ENCODE measurements at regions not wholly inside any gene's neighbourhood (a gene's known extent, or its start where the extent isn't known, plus 50 kb on each side); places are given as distances from the start of the nearest gene placed in this dataset.

DNA sequence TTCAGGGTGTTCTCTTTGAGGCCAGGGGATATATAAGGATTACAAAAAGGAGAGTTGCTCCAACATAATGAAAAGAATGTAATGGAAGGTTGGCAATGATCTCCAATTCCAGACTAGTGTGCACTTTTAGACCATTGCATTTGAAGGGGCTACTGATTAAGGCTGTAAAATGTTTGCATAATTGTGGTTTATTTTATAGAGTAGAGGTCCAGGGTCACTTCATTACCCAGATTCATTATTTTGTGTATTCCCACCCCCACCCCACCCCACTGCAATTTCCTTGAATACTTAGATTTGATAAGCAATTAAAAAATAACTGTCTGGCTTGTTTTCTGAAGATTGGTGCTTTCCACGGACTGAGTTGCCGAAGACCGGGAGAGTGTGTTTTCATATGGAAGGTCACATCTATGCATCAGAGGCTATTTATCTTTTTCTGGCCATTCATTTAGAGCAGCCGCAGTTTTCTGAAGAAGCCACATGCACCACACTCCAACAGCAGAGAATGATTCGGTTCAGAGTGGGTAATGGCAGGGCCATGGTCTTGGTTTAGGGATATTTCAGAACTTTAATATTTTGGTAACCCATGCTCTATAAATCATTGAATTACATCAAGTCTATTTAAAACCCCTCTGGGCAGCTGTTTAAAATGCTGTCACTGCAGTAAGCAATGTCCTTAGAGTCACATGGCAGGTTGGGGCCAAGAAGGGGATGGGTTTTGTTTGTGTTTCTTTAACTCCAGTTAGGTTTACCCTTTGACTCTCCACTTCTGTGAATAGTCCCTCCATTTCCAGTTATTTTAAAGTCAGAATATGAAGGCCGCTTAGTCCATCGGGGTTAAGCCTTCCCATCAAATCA, 94.6 kb downstream of the TMEM30B start:
- peaks cover 27% of the 10 kb centered on the region for H3K4me1 ChIP-seq (ENCODE audit: insufficient read depth, low read length)
- H3K9ac ChIP-seq (ENCODE audit: low read depth, low read length) = no peak overlapping the region
- no peaks in the 10 kb centered on the region for H3K9me3 ChIP-seq (ENCODE audit: control insufficient read depth, insufficient read depth, low read length)
- H3K36me3 ChIP-seq (ENCODE audit: insufficient read depth, low read length) = no peaks in the 10 kb centered on the region

DNA sequence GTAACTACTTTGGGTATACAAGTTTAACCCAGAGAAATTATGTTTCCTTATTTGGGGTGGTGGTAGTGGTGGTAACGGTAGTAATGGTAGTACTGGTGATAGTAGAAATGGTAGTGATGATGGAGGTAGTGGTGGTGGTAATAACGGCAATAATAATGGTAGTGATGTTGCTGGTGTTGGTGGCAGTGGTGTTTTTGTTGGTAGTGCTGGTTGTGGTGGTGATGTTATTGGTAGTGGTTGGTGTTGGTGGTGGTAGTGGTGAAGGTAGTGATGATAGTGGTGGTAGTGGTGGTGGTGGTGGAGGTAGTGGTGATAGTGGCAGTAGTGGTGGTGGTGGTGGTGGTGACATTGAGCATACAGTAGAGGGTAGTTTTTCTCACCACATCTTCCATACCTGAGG, 95.6 kb downstream of the TMEM30B start:
- H3K9me3 ChIP-seq (ENCODE audit: control insufficient read depth, insufficient read depth, low read length) = no peaks in the 10 kb centered on the region
- no peak overlapping the region for H3K9ac ChIP-seq (ENCODE audit: low read depth, low read length)
- no peaks in the 10 kb centered on the region for H3K36me3 ChIP-seq (ENCODE audit: insufficient read depth, low read length)
- H3K4me1 ChIP-seq (ENCODE audit: insufficient read depth, low read length) = peaks cover 27% of the 10 kb centered on the region

DNA sequence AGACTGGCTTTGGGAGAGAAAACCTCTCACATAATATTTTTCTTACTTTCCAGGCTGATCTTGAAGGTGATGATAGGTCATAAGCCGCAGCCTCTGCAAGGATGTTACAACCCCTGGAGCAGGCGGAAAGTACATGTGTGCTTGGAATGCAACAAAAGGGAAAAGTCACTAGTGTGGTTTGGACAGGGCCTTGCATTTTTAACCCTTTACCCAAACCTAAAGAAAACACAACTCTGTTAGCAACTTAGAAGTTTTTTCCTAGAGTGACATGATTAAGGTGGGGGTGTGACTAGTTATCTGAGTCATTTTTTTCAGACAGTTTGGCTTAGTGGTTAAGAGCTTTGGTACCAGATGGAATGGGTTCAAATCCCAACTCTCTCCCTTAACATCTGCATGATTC, 97.0 kb downstream of the TMEM30B start:
- peaks cover 19% of the 10 kb centered on the region; the same call in 1 of the 2 replicates for H3K4me1 ChIP-seq (ENCODE audit: insufficient read depth, low read length)
- no peaks in the 10 kb centered on the region for H3K36me3 ChIP-seq (ENCODE audit: insufficient read depth, low read length)
- no peak overlapping the region for H3K9ac ChIP-seq (ENCODE audit: low read depth, low read length)
- H3K9me3 ChIP-seq (ENCODE audit: control insufficient read depth, insufficient read depth, low read length) = no peaks in the 10 kb centered on the region

DNA sequence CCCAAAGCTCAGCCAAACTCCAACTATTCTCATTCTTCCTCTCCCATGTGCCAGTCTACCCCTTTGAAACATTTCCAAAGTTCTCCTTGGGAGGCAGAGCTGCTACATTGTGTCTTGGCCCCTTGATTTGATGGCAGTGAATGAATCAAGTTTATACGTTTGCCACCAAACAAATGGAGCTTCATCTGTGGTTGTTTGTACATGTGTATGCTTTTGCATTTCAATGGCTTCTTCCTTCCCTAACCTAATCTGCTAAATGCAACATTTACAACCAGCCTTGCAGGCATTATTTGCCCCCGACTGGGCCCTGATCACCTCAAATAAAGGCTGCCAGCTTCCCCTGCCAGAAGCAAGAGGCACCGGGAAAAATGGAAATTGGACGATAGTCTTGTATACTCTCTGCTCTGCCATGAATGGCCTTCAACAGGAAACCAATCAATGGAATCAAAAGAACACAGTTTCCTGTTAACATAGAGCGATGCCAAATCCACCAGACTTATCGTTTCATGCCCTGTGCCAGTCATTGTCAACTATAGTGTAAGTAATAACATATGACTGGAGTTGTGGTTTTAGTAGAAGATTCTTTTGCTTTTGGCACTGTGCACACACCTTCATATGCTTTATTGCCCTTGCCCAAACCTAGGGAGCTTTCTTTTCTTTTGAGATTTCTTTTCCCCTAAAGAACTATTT, 97.8 kb downstream of the TMEM30B start:
- Histone ChIP-seq H3K9ac (ENCODE audit: low read depth, low read length) (no peak overlapping the region), H3K36me3 (ENCODE audit: insufficient read depth, low read length) (no peaks in the 10 kb centered on the region), H3K9me3 (ENCODE audit: control insufficient read depth, insufficient read depth, low read length) (no peaks in the 10 kb centered on the region), H3K4me1 (ENCODE audit: insufficient read depth, low read length) (peaks cover 26% of the 10 kb centered on the region; the same call in 1 of the 2 replicates)

DNA sequence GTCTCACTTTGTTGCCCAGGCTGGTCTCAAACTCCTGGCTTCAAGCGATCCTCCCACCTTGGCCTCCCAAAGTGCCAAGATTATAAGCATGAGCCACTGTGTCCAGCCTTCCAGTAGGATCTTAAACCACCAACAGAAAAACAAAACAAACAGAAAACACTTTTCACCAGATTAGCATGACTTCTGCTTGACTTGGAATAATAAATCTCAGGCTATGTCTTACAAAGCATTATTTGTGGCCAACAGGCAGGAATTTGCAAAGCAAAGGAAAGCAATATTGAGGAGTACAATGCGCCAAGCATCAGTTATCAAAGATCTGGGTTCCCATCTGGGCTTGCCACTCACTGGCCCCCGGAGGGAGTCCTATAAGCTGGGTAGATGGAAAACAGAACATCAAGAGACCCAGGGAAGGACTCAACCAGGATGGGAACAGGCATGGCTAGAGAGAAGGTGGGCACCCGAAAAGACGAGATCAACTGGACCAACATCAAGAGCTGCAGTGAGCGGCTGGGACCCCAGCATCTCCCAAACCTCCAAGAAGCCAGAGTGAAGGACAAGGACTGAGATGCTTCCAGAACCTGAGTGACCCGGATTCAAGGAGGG, 101.2 kb downstream of the TMEM30B start:
- Histone ChIP-seq H3K9ac (ENCODE audit: low read depth, low read length) (no peak overlapping the region), H3K9me3 (ENCODE audit: control insufficient read depth, insufficient read depth, low read length) (no peaks in the 10 kb centered on the region), H3K36me3 (ENCODE audit: insufficient read depth, low read length) (no peaks in the 10 kb centered on the region), H3K4me1 (ENCODE audit: insufficient read depth, low read length) (peaks cover 31% of the 10 kb centered on the region)

DNA sequence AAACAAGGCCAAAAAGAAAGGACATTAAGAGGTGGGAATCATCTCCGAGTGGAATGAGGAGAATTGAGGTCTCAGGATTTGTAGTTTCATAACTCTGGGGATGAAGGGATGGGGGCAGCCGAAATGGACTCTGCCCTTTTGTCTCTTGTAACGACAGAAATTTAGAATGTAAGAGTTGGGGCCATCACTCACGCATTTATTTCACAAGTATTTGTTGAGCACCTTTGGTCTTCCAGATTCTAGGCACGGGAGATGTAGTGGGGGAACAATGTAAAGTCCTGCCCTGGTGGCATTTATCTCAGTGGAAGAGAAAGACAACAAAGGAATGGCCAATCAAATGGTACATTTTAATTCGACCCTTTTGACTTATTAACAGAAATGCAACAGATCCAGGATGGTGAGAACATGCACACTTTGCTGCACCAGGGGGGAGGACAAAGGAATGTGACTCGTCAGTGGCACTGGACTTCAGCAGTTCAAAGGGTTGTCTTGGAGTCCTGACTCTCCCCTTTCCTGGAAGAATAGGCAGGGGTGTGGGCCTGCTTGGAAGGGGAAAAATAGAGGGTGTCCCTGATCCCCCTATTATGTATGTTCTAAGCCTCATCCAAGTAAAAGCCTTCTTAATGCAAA, 102.0 kb downstream of the TMEM30B start:
- Histone ChIP-seq H3K9ac (ENCODE audit: low read depth, low read length) (no peak overlapping the region), H3K36me3 (ENCODE audit: insufficient read depth, low read length) (no peaks in the 10 kb centered on the region), H3K9me3 (ENCODE audit: control insufficient read depth, insufficient read depth, low read length) (no peaks in the 10 kb centered on the region), H3K4me1 (ENCODE audit: insufficient read depth, low read length) (peaks cover 38% of the 10 kb centered on the region)

DNA sequence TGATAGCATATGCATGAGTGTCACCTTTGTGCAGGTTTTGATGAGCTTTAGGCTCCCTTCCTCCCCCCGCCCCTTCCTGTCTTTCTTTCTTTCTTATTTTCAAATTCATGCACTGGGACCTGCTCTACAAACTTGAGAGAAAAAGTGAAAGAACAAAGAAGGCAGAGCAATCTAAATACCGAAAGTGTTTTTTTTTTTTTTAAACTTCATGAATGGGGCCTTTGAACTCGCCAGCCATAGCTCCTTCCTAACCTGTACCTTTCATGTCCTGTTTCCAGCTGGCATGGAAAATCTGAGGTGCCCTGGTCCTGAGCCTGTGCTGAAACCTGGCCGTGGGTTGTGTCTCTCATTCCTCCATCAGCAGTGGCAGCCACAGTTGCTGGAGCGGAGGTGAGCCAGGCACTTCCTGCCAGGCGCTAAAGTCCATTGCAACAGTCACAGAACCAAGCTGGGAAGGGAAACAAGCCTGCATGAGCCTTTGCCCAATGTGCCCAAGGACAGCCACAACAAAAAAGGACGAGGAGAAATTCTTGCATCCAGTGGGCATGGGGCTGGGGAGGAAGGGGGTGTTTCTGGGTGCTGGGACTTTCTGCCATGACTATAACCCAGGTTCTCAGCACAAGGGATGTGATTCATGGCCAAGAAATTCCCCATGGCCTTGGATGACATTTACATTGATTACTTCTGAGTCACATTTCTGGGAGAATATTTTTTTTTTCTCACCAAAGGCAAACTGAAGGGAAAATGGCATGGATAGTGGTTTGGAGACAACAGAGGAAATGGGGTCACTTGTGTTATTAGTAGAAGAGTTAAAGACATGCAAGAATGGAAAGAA, 102.7 kb downstream of the TMEM30B start:
- H3K9me3 ChIP-seq (ENCODE audit: control insufficient read depth, insufficient read depth, low read length) = no peaks in the 10 kb centered on the region
- H3K9ac ChIP-seq (ENCODE audit: low read depth, low read length) = no peak overlapping the region
- peaks cover 36% of the 10 kb centered on the region for H3K4me1 ChIP-seq (ENCODE audit: insufficient read depth, low read length)
- no peaks in the 10 kb centered on the region for H3K36me3 ChIP-seq (ENCODE audit: insufficient read depth, low read length)

DNA sequence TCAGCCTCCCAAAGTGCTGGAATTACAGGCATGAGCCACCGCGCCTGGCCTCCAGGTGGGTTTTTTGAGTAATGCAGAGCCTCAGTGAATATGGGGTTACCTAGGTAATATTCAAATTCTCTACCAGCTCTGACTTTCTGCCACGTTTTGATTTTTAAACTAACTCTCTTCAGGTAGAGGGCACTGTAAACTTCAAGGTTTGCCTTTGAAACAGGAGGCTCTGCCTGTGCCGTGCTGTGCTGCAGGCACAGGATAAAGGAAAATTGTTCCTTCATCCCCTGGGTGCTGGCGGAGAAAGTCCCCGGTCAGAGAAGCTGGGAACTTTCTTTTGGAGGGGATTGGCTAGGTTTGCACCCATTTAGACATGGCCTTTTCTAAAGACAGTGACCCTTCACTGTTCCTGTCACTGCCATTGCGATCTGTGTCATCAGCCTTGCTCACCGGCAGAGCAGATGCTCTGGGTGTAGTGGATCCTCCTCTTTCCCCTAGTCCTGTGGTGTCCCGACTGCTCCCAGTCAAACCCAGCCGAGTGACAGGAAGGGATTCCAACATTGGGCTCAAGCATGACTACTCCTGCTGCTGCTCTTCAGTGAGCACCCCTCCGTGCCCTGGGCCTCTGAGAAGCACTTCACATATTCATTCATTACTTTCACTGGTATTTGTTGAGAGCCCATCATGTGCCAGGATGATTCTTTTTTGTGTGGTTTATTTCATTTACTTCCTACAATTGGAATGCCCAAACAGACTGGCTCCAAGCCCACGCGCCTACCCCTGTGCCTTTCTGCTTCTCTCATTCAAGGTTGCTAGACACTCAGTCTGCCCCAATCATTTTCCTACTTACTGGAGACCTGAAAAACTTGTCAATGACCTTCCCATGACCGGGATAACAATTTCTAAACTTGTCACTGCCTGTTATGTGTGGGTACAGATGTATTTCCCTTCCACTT, 103.6 kb downstream of the TMEM30B start:
- peak overlapping the region; percentile 17; the same call in 1 of the 2 replicates for H3K9ac ChIP-seq (ENCODE audit: low read depth, low read length)
- H3K4me1 ChIP-seq (ENCODE audit: insufficient read depth, low read length) = peaks cover 35% of the 10 kb centered on the region
- H3K9me3 ChIP-seq (ENCODE audit: control insufficient read depth, insufficient read depth, low read length) = peaks cover 7% of the 10 kb centered on the region; the same call in 1 of the 2 replicates
- H3K36me3 ChIP-seq (ENCODE audit: insufficient read depth, low read length) = no peaks in the 10 kb centered on the region

DNA sequence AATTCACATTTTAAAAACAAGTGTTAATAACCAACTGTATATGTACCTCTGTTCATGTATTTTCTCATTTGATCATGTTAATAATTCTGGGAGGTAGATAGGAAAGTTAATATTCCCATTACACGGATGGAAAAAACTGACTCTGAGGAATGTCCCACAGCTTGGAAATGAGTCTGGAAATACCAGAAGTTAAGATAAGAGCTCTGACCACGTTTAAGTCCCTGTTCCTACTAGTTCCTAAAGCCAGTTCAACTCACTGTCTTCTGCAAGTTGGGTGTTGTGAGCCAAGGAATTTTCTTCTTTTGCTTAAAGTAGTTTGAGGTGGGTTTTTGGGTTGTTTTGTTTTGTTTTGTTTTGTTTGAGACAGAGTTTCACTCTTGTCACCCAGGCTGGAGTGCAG, 104.5 kb downstream of the TMEM30B start:
- Histone ChIP-seq H3K9me3 (ENCODE audit: control insufficient read depth, insufficient read depth, low read length) (peaks cover 8% of the 10 kb centered on the region; the same call in 1 of the 2 replicates), H3K36me3 (ENCODE audit: insufficient read depth, low read length) (no peaks in the 10 kb centered on the region), H3K9ac (ENCODE audit: low read depth, low read length) (no peak overlapping the region), H3K4me1 (ENCODE audit: insufficient read depth, low read length) (peaks cover 35% of the 10 kb centered on the region)

DNA sequence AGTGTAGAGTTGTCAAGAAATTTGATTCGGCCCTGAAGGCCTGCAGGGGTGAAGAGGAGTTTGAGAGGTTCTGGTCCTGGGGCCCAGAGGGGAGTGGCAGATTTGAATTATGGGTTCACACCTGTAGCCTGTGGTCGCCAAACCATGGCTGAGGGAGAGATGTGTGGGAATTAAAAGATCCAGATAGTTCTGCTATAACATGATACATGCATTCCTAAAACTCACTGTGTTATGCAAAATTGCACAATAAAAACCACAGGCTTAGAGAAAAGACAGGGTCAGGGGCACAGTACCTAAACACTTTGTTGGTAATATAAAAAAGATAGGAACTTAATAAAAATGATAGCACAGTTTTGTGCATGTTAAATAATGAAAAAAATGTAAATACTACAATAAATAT, 106.2 kb downstream of the TMEM30B start:
- Histone ChIP-seq H3K9ac (ENCODE audit: low read depth, low read length) (no peak overlapping the region), H3K9me3 (ENCODE audit: control insufficient read depth, insufficient read depth, low read length) (peaks cover 8% of the 10 kb centered on the region; the same call in 1 of the 2 replicates), H3K36me3 (ENCODE audit: insufficient read depth, low read length) (no peaks in the 10 kb centered on the region), H3K4me1 (ENCODE audit: insufficient read depth, low read length) (peaks cover 35% of the 10 kb centered on the region)

DNA sequence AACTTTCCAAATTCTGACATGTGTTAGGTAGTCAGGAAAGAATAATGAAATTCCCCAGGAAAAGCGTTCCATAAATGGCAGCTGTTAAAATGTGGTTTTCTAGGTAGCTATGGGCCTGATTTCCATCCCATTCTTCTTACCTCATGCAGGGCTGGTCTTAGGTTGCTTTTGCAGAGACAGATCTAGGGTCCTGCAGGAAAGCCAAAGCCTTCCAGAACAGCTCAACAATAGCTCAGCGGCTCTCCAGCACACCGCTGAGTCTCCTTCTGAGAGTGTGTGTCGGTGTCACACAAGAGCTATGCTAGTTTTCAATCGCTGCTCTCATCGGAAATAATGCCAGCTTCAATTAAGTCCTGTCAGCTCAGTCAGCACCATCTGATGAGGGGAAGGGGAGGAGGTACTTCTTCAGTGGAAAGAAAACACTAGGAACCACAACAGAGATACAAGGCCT, 106.7 kb downstream of the TMEM30B start:
- H3K36me3 ChIP-seq (ENCODE audit: insufficient read depth, low read length) = no peaks in the 10 kb centered on the region
- H3K4me1 ChIP-seq (ENCODE audit: insufficient read depth, low read length) = peaks cover 33% of the 10 kb centered on the region
- H3K9ac ChIP-seq (ENCODE audit: low read depth, low read length) = no peak overlapping the region
- peaks cover 8% of the 10 kb centered on the region; the same call in 1 of the 2 replicates for H3K9me3 ChIP-seq (ENCODE audit: control insufficient read depth, insufficient read depth, low read length)

DNA sequence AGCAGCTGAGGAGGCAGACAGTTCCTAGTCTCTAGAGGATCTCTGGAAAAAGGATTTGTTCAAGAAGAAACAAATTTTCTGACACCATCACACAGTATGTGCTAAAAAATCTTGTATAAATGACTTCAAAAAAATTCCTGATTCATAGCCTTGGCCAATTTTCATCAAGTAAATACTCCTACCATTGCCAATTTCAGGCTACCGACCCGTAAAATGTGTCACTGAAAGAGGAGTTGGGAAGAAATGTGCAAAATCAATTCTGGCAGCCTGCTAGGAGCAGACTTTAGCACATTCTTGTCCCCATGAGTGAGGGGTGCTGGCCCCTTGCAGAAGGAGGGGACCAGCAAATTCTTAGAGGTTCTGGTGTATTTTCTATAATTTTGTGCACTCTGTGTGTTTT, 109.4 kb downstream of the TMEM30B start:
- Histone ChIP-seq H3K9ac (ENCODE audit: low read depth, low read length) (no peak overlapping the region), H3K36me3 (ENCODE audit: insufficient read depth, low read length) (no peaks in the 10 kb centered on the region), H3K4me1 (ENCODE audit: insufficient read depth, low read length) (peaks cover 12% of the 10 kb centered on the region), H3K9me3 (ENCODE audit: control insufficient read depth, insufficient read depth, low read length) (peaks cover 8% of the 10 kb centered on the region)

DNA sequence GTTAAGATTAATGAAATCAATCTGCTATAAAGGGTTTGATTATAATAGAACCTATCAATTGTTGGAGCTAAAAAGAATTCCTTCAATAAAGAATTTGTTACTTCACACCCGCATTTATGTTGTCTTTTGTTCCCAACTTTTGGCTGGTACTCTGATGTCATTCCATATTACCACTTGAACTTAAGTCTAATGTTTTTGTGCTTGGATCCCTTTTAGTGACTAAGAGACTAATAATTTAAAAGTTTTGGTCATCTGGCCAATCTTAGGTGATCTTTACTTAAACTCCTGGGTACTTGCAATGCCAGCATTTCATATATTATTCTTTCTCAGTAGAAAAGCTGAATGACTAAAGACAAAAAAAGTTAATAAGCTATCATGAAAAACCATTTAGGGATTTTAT, 113.0 kb downstream of the TMEM30B start:
- Histone ChIP-seq H3K4me1 (ENCODE audit: insufficient read depth, low read length) (no peaks in the 10 kb centered on the region), H3K9me3 (ENCODE audit: control insufficient read depth, insufficient read depth, low read length) (peaks cover 10% of the 10 kb centered on the region), H3K9ac (ENCODE audit: low read depth, low read length) (no peak overlapping the region), H3K36me3 (ENCODE audit: insufficient read depth, low read length) (no peaks in the 10 kb centered on the region)

Data from ES-I3 (cell line).